Right lobe of liver (tissue), 6 donors: ENCODE measurements at regions not wholly inside any gene's neighbourhood (a gene's known extent, or its start where the extent isn't known, plus 50 kb on each side); places are given as distances from the start of the nearest gene placed in this dataset.

Experiments used
- ATAC-seq, 4 donors: fragments of 200-7000 bp; cut with Tn5 transposase; one replicate each; pipeline ENCODE4 v1.9.1; 2020; ENCODE audit warnings: mild to moderate bottlenecking in 4 of 4, moderate library complexity in 4 of 4
- DNase-seq, 3 donors: peaks; one replicate each; pipeline ENCODE4 v3.0.0-alpha.2; 2020
- H3K27ac ChIP-seq, 3 donors: fragments of 200-600 bp; one replicate each; pipeline ENCODE4 v1.8.0; 2022
- H3K27me3 ChIP-seq, 2 donors: fragments of 200-600 bp; one replicate each; pipeline ENCODE4 v1.8.0; 2022
- H3K36me3 ChIP-seq, 4 donors: fragments of 200-600 bp; sonication (generic) in 1 of 4; one replicate each; pipeline versions ENCODE4 v1.5.1 to v1.8.0; 2017 to 2022; ENCODE audit warnings: control low read depth in 1 of 4
- H3K4me1 ChIP-seq, 4 donors: fragments of 200-600 bp; sonication (generic) in 1 of 4; one replicate each; pipeline versions ENCODE4 v1.5.1 to v1.8.0; 2017 to 2022; ENCODE audit warnings: control low read depth in 1 of 4
- H3K4me3 ChIP-seq, 3 donors: fragments of 200-600 bp; one replicate each; pipeline ENCODE4 v1.8.0; 2022
- H3K9me3 ChIP-seq, 4 donors: fragments of 200-600 bp; sonication (generic) in 1 of 4; one replicate each; pipeline versions ENCODE4 v1.5.1 to v1.8.0; 2017 to 2022; ENCODE audit warnings: control low read depth in 1 of 4
- CTCF ChIP-seq, 4 donors: fragments of 200-600 bp in 3 of 4; fragments of 450-650 bp in 1 of 4; IDR thresholded peaks; one replicate each; pipeline versions ENCODE4 v1.5.1 to v1.8.0; 2016 to 2022; ENCODE audit warnings: antibody characterized with exemption in 4 of 4, mild to moderate bottlenecking in 2 of 4
- POLR2A ChIP-seq: fragments of 450-650 bp; IDR thresholded peaks from one replicate; pipeline ENCODE4 v1.6.1; 2017; ENCODE audit warnings: antibody characterized with exemption, mild to moderate bottlenecking
- WGBS: methylation state at CpG from one replicate; pipeline ENCODE4 v1.1.6; 2018; ENCODE audit warnings: low coverage, low lambda C conversion rate; ENCODE audit not compliant: insufficient coverage; ENCODE audit errors: missing lambda C conversion rate; 5-methylcytosine and 5-hydroxymethylcytosine counted together
- intact Hi-C, 2 donors: fragments of 100-400 bp; cut with DNase I; formaldehyde crosslinking; loops; one replicate each; pipeline versions ENCODE4 v1.11.2 to v1.14.1; 2022
- donor health status: DM: no; HTN: yes; CAD: no.
- donor health status: DM: no; HTN: no; CAD: no.
- donor health status: DM: no; HTN: no; CAD: no.
- donor health status: DM: no; HTN: yes; CAD: no.
- donor health status: DM: no; HTN: yes; CAD: no.

GRCh38 chr2:66852953-66853352, 418.0 kb downstream of the MEIS1 start:
- Histone ChIP-seq H3K4me1 (no peaks in the 10 kb centered on the region), H3K4me3 (no peak overlapping the region), H3K9me3 (no peaks in the 10 kb centered on the region), H3K27me3 (no peaks in the 10 kb centered on the region), H3K36me3 (no peaks in the 10 kb centered on the region), H3K27ac (no peak overlapping the region)
- no peak for DNase-seq
- intact Hi-C loops = no loop called here
- WGBS = 58% methylated on average over 5 of the region's 6 CpGs
- TF ChIP-seq POLR2A = no peak
- no peak for TF ChIP-seq CTCF (IDR thresholded peaks at IDR 0.05)
- ATAC-seq = no peak

GRCh38 chr2:66853585-66853984, 418.7 kb downstream of the MEIS1 start:
- Histone ChIP-seq H3K27ac (no peak overlapping the region), H3K36me3 (no peaks in the 10 kb centered on the region), H3K9me3 (no peaks in the 10 kb centered on the region), H3K4me1 (no peaks in the 10 kb centered on the region), H3K27me3 (no peaks in the 10 kb centered on the region), H3K4me3 (no peak overlapping the region)
- WGBS = 52% methylated on average over 6 of the region's 6 CpGs
- intact Hi-C loops = no loop called here
- TF ChIP-seq CTCF (IDR thresholded peaks at IDR 0.05) (no peak), POLR2A (no peak)
- no peak for ATAC-seq
- no peak for DNase-seq

- WGBS = 46% methylated on average over 3 of the region's 3 CpGs
- TF ChIP-seq POLR2A (no peak), CTCF (IDR thresholded peaks at IDR 0.05) (no peak)
- Histone ChIP-seq H3K27ac (no peak overlapping the region), H3K27me3 (no peaks in the 10 kb centered on the region), H3K4me3 (no peak overlapping the region), H3K36me3 (no peaks in the 10 kb centered on the region), H3K4me1 (no peaks in the 10 kb centered on the region), H3K9me3 (no peaks in the 10 kb centered on the region)
- intact Hi-C loops = no loop called here
- DNase-seq (no peak), ATAC-seq (no peak)
Observed at GRCh38 chr2:66854298-66854697, 419.4 kb downstream of the MEIS1 start.

- DNase-seq = no peak
- no peak overlapping the region for H3K4me3 ChIP-seq
- ATAC-seq = no peak
- 68% methylated on average over 6 of the region's 6 CpGs for WGBS
- no peaks in the 10 kb centered on the region for H3K9me3 ChIP-seq
- intact Hi-C loops = no loop called here
- no peak overlapping the region for H3K27ac ChIP-seq
- no peak for TF ChIP-seq POLR2A
- no peaks in the 10 kb centered on the region for H3K36me3 ChIP-seq
- no peaks in the 10 kb centered on the region for H3K27me3 ChIP-seq
- no peaks in the 10 kb centered on the region for H3K4me1 ChIP-seq
Observed at GRCh38 chr2:66862885-66863650, 428.1 kb downstream of the MEIS1 start.

GRCh38 chr2:66865161-66865560, 430.2 kb downstream of the MEIS1 start:
- no peak for ATAC-seq
- H3K27ac ChIP-seq = no peak overlapping the region
- H3K4me3 ChIP-seq = no peak overlapping the region
- H3K9me3 ChIP-seq = no peaks in the 10 kb centered on the region
- no peak for DNase-seq
- TF ChIP-seq POLR2A = no peak
- TF ChIP-seq CTCF (IDR thresholded peaks at IDR 0.05) = no peak
- no peaks in the 10 kb centered on the region for H3K4me1 ChIP-seq
- intact Hi-C loops = no loop called here
- no peaks in the 10 kb centered on the region for H3K27me3 ChIP-seq
- no peaks in the 10 kb centered on the region for H3K36me3 ChIP-seq
